Jurkat, Clone E6-1 (cell line): ENCODE measurements at regions not wholly inside any gene's neighbourhood (a gene's known extent, or its start where the extent isn't known, plus 50 kb on each side); places are given as distances from the start of the nearest gene placed in this dataset.
"Not testable (repeated sequence)": the region's sequence is repeated elsewhere in the genome, so short reads cannot be mapped to it uniquely, and the experiment has no call there.

Experiments
- DNase-seq: peaks from one replicate; pipeline ENCODE4 v3.0.0-alpha.2; 2011; ENCODE audit warnings: low read depth, low spot score
- H3K4me3 ChIP-seq: 2 replicates; pipeline ENCODE4 v1.5.1; 2011; ENCODE audit warnings: mild to moderate bottlenecking, low read length, control low read depth, moderate library complexity

DNA sequence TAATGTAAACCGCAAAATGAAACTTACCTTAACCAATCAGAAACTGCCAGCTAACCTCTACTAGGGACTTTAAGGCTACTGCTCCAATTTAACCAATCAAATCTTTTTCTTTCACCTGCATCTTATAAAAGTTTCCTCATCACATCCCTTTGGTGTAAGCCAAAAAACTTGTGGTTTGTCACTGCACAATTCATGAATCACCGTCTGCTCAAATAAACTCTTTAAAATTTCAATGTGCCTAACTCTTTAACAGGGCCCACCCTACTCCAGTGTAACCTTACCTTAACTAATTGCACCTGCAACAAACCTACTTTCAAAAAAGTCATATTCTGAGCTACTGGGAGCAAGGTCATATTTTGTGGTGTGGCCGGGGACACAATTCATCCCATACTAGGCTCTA, 172.2 kb upstream of the GRAMD2B start:
- DNase-seq = no peak
- no peak overlapping the region for H3K4me3 ChIP-seq

DNA sequence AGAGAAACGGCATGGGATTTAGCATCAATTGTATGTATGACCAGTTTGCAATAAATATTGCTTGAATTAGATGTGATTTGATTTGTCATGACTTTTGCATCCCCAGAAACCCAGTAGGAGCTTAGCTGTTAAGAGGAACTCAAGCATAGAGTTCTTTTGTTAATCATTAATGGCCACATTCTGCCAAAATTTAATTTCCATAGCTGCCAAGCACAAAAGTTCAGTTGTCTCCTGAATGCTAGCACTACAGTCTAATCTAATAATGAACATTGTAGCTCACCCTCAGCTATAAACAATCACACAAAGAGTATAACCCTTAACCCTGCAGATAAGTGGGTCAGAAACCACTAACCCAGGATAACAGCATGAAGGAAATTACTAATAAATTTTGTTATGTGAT, 169.8 kb upstream of the GRAMD2B start:
- DNase-seq = no peak

DNA sequence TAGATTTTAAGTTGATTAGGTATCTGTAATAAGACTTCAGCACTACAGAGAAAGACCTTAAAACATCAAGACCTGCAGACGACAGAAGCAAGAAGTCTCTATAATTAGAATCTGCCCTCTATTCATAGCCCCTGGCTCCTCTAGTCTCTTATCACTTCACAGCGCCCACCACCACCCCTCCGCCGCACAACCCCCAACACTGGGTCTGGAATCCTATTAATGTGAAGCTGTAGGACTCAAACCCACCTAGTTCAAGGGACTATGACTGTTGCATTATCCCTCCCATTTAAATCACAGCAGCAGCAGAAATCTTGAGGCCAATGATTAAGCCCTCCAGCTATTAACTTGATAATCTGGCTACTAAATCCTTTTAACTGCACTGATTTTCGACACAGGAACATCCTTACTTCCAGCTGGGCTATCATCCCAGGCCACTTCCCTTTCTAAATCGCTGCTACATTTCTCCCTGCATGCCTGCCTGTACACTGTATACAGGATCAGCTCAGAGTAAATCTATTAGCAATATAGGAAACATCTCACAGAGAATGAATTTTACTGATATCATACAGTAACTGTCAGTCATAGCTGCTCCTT, 159.5 kb upstream of the GRAMD2B start:
- no peak overlapping the region for H3K4me3 ChIP-seq
- DNase-seq = no peak

More for the DNA sequence above, 169.8 kb upstream of the GRAMD2B start:
- H3K4me3 ChIP-seq = no peak overlapping the region

DNA sequence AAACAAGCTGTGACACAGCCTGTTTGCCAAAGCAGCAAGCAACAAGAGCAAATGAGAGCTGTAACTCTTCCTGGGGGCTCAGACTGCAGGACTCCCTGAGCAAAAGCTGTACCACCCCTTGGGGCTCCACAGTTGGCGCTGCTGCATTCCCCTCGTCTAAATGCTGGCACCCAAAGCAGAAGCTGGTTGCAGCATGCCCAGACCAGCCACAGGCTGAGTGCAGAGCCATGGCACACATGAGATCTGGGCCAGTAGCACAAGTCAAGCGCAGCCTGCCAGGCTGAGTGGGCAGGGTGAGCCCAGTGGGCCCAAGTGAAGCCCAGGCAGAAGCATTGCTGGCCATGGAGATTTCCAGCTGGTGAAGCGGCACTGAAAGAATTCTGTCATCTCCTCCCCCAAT, 157.3 kb upstream of the GRAMD2B start:
- no peak overlapping the region for H3K4me3 ChIP-seq
- DNase-seq = no peak

DNA sequence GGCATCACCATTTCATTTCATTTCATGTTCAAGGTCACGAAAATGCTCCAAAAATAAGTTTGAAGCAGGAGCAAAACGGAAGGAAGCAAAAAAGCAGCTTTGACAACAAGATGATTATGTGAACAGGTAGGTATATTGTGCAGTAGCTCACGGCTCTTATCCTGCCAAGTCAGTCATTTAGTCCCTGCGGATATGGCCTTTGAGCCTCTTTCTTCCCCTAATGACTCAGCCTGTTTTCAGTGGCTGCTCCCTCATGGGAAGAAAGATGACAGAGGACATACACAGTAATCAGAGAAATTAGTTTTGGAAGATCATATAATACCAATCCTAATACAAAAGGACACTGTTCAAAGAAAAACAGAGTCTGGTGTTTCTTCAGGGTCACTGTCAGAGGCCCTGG, 155.8 kb upstream of the GRAMD2B start:
- no peak overlapping the region for H3K4me3 ChIP-seq

DNA sequence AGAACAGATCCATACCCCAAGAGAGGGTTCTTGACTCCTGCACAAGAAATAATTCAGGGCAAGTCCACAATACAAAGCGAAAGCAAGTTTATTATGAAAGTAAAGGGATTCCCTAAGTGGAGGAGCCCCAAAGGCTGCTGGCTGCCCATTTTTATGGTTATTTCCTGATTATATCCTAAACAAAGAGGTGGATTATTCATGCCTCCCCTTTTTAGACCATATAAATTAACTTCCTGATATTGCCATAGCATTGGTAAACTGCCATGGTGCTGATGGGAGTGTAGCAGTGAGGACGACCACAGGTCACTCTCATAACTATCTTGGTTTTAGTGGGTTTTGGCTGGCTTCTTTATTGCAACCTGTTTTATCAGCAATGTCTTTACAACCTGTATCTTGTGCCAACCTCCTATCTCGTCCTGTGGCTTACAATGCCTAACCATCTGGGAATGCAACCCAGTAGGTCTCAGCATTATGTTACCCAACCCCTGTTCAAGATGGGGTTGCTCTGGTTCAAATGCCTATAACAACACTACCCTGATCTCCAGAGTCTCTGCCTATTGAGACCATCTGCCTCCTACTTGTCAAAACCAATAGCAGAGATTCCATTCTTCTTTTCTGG, 154.4 kb upstream of the GRAMD2B start:
- DNase-seq = no peak
- H3K4me3 ChIP-seq = no peak overlapping the region

More for the DNA sequence above, 155.8 kb upstream of the GRAMD2B start:
- no peak for DNase-seq

DNA sequence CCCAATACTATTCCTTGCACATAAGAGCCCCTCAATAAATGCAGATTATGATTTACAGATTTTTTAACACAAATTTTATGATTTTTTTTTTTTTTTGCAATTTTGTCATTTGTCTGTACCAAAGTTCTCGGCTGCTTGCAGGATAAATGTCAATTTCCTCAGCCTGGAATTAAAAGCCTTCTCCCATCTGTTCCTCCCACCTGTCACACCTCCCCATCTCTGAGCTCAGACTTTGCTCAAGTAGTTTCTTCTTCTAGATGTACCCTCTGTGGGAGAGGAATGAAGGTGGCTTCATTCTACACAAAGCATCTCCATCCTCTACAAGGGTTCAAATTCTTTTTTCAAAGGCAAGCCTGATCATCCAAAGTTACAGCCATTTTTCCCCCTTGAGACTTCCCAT, 153.7 kb upstream of the GRAMD2B start:
- H3K4me3 ChIP-seq = no peak overlapping the region
- DNase-seq = no peak

DNA sequence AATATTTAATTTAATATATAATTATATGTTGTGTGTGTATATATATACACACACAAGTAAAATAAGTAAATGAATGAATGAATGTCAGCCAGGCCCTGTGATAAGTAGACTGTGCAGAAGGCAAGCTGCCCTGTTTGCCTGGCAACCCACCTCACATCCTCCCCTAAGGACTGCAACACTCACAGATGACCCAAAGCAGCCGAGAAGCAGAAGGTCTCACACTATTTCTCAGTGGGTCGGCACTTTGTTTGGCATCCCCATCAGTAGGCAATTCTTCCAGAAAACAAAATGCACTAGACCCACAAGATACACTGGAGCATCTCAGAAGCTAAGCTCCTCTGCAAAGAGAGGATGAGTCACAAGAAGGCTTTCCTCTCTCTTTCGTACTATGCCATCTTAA, 152.1 kb upstream of the GRAMD2B start:
- H3K4me3 ChIP-seq = no peak overlapping the region
- DNase-seq = no peak

DNA sequence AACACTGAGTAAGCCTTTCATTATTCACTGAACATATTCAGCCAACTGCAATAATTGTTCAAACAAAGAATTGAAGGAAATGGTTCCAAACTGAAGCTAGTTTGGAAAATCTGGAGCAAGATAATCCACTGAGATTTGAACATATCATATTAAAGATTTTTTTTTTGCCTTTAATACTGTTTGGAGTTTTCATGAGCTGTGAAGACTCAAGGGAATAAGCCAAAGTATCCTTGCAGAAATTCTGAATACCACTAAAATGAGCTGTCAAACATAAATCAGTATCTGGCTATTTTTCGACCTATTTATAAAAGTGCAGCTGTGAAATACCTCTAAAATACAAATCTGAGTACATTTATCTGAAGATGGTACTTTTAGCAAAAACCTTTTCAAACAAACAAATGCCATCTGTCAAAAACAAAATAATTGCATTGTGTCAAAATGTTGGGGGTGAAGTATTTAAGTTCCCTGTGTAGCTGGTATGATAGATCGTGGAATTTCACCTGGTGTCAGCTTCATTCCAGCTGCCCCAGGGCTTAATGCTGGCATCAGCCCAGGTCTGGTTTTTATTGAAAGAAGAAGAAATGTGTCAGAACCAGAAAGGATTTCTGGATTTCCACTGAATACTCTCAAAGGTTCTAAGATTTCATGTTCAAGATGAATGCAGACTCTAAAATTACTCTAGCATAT, 149.0 kb upstream of the GRAMD2B start:
- H3K4me3 ChIP-seq = no peak overlapping the region
- DNase-seq = no peak

DNA sequence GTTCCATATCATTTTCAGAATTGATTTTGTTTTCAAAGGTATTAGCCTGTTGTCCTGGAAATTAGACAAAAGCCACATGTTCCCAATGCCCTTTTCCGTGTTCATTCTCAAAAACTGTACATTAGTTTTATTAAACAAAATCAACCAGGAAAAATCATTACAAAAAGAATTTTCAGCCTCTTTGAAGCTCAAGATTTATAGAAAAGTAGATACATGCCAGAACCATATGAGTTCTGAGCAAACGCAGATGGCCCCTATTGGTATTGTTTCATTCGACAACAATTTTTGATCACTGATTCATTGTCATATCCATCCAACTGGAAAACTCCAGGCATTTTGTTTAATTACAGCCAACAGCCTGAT, 148.5 kb upstream of the GRAMD2B start:
- no peak for DNase-seq
- no peak overlapping the region for H3K4me3 ChIP-seq

DNA sequence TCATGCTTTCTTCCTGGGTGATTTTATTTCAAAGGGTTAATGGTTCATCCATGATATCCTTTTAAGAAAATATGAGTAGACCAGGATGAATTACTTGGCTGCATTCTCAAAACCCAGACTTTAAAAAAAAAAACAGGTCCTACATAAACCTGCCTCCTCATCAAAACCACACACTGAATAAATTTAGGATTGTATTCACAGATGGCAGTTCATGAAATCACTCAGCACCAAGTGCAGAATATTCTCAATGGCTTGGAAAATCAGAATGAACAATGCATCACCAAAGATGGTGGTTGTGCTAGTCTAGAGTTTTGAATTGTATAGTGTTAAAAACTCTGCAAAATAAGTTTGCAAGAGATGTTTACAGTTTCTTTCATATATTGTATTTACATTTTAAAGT, 145.4 kb upstream of the GRAMD2B start:
- H3K4me3 ChIP-seq = no peak overlapping the region
- DNase-seq = no peak

DNA sequence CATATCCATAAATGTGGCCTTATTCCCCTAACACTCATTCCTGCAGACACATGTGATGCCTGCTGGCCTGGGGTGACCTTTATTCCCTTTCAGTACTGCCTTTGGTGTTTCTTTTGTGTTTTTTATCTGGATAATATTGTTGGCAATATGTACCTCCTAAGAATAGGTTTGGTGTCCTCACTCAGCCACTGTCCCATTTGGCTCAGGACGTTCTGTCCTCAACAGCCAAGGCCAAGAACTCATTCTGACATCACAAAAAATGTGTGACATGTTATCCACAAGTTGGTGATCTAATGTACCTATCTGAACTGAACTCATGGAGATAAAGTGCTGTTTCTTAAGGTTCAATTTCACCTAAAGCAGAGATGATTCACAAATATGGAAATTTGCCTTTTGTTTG, 142.9 kb upstream of the GRAMD2B start:
- H3K4me3 ChIP-seq = no peak overlapping the region
- DNase-seq = no peak

DNA sequence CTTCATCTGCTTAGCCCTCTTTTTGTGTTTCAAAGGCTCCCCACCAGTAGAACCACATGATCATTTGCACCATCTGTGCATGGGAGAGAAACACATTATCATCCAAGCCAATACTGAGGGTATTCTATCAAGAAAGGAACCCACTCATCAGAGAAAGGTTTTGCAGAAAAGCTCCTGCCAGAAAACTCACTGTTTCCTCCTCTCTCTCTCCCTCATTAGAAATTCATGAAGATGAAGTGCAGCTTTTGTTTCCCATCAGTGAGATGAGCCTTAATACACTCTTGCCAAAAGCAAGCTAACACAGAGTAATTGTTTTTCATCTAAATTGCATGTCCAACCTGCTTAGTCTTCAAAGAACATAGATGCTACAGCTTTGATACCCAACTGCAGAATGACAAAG, 142.4 kb upstream of the GRAMD2B start:
- H3K4me3 ChIP-seq = no peak overlapping the region
- DNase-seq = no peak

DNA sequence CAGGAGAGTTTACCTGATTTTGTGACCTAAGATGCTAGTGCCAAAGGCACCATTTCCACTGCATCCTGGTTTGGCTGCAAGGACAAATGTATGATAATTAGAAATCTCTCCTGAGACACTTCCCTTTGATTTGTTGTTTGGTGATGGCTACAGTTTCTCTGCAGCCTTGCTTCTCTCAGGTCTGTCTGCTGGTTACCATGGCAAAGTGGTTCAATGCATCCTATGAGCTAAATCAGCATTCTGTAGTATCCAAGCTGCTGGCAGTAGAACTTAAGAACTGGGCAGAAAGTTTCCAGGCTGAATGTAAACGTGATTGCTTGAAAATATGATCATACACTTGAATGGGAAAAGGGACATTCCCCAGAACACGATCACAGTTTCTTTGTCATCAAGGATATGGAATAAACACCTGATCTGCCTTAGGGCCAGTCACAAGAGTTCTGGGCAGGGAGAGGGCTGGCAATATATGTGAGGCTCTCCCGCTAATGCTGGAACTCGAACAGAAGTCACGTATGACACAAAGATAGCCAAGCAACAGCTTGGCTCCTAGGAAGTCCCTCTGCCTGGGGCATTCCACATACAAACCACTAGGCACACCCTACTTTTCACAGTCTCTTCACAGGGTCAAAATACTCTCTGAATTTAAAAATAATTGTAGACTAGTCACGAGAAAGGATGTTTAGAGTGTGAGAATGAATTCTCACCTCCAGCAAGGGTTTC, 138.1 kb upstream of the GRAMD2B start:
- H3K4me3 ChIP-seq = no peak overlapping the region
- DNase-seq = no peak

DNA sequence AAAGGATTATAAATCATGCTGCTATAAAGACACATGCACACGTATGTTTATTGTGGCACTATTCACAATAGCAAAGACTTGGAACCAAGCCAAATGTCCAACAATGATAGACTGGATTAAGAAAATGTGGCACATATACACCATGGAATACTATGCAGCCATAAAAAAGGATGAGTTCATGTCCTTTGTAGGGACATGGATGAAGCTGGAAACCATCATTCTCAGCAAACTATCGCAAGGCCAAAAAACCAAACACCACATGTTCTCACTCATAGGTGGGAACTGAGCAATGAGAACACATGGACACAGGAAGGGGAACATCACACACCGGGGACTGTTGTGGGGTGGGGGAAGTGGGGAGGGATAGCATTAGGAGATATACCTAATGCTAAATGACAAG, 127.1 kb upstream of the GRAMD2B start:
- H3K4me3 ChIP-seq, DNase-seq: not testable (repeated sequence)

DNA sequence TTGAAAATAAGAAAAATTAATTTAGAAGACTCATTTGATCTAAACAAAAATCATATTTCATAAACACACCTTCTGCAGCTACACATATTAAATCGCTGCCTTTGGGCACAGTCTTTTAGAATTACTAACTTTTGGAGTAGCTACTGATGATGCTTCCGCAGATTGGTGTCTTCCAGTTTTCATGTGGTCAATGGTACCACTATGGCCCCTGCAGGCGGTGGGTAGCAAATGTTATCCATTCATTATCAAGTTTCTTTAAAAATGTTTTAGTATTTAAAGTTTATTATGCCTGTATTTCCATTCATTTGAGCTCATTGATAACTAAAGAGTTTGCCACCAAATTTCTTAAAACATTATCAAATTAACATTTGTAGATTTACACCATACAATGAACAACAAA, 122.9 kb upstream of the GRAMD2B start:
- no peak overlapping the region for H3K4me3 ChIP-seq
- no peak for DNase-seq

DNA sequence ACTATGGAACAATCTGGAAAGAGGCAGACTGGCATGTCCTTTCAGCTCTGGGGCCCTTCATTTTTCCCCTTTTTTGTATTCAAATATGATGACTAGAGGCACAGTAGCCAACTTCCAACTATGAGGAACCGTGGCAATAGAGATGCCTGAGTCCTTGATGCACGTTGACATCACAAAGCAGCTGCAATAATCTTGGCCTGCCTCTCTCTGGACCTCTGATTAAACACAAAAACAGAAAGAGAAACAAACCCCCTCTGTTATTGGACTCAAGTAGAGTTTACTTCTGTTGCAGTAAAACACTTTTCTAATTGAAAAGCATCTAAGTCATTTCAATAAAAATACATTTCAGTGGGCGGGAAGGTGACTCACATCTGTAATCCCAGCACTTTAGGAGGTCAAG, 122.2 kb upstream of the GRAMD2B start:
- no peak overlapping the region for H3K4me3 ChIP-seq
- no peak for DNase-seq

DNA sequence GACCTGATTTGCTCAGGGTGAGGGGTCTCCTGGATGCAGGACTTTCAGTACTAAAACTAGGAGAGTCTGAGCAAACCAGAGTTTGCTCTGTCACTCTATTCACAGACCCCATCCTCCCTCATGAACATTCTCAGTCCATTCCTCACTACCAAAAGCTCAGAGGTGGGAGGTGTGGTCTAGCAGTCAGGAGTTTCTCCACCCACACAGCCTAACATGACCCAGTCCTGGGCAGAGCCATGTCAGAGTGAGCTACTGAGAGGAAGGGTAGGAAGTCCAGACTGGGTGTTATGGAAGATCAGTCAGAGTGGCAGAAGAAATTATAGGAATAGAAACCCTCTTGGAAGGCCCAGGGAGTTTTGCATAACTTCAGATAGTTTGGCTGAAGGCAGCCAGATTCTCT, 113.3 kb upstream of the GRAMD2B start:
- no peak for DNase-seq
- H3K4me3 ChIP-seq = no peak overlapping the region

DNA sequence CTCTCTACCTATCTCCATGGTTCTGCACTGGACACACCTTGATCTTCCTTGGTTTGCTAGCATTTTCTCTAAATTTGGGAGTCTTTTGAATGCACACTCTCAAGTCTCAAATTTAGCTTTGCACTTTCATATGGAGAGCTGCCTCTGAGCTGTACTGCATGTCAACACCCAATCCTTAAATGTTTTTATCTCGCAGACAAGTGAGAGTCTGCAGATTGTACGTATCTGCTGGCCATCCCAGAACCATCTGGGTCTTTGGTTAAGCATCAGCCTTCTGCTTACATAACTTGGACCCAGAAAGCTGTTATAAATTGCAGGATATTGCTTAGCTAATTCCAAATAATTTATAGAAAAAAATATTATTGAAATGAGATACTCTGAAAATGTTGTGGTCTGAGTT, 111.4 kb upstream of the GRAMD2B start:
- DNase-seq = no peak
- H3K4me3 ChIP-seq = no peak overlapping the region

DNA sequence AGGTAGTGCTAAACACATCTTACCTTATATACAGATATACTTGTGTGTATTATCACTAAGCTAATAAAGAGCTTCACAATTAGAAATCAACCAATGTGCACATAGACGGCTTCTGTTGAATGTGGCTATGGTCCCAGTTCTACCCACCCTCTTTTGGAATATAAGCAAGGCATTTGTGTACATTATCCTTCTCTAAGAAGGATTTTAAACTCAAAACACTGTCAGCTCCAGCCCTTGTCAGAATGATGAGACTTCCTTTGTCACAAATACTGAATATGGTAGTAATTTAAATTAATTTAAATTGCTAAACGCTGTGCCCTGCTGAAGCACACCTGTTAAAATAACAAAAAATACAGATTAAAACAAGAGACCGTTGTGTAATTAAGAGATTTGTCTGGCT, 107.9 kb upstream of the GRAMD2B start:
- DNase-seq = no peak
- H3K4me3 ChIP-seq = no peak overlapping the region
